WTC11 (cell line): ENCODE measurements at regions not wholly inside any gene's neighbourhood (a gene's known extent, or its start where the extent isn't known, plus 50 kb on each side); places are given as distances from the start of the nearest gene placed in this dataset.

ENCODE experiments used
- ATAC-seq: fragments of 200-7000 bp; cut with Tn5 transposase; 2 replicates; pipeline ENCODE4 v1.10.0; 2021; ENCODE audit warnings: mild to moderate bottlenecking, moderate library complexity
- CTCF ChIA-PET: fragments of 300-600 bp; sonication (Branson Sonifier 250); formaldehyde crosslinking; loops from one replicate; lab custom pipeline; 2021; ENCODE audit warnings: antibody characterized with exemption; lab: Charles Lee
- POLR2A ChIA-PET: fragments of 350-600 bp; sonication (Branson Sonifier 250); formaldehyde crosslinking; loops from one replicate; lab custom pipeline; 2021; ENCODE audit warnings: antibody characterized with exemption; lab: Charles Lee
- DNase-seq: peaks from one replicate; pipeline ENCODE4 v3.0.0; 2021; ENCODE audit warnings: low spot score
- H3K27ac Mint-ChIP-seq: 2 replicates; pipeline ENCODE4 v1.8.0; 2021; ENCODE audit warnings: mixed read lengths
- H3K27me3 Mint-ChIP-seq: 2 replicates; pipeline ENCODE4 v1.8.0; 2021; ENCODE audit warnings: low read depth, mild to moderate bottlenecking, moderate library complexity, mixed read lengths
- H3K36me3 Mint-ChIP-seq: 2 replicates; pipeline ENCODE4 v1.8.0; 2021; ENCODE audit warnings: mixed read lengths
- H3K4me1 Mint-ChIP-seq: 2 replicates; pipeline ENCODE4 v1.8.0; 2022; ENCODE audit warnings: mixed read lengths
- H3K4me3 Mint-ChIP-seq: 2 replicates; pipeline ENCODE4 v1.8.0; 2021; ENCODE audit warnings: mild to moderate bottlenecking, moderate library complexity, mixed read lengths
- H3K9me3 Mint-ChIP-seq: 2 replicates; pipeline ENCODE4 v1.8.0; 2021; ENCODE audit warnings: mixed read lengths
- CDX4 ChIP-seq: fragments of 250-450 bp; sonication (Bioruptor Pico); IDR thresholded peaks from 2 replicates; pipeline ENCODE4 v1.9.0; 2021; ENCODE audit warnings: moderate library complexity, mild to moderate bottlenecking, inconsistent platforms, borderline replicate concordance
- E2F5 ChIP-seq: sonication (generic); formaldehyde crosslinking; IDR thresholded peaks from 2 replicates; pipeline ENCODE4 v1.8.1; 2022; ENCODE audit warnings: mild to moderate bottlenecking, moderate library complexity, missing genetic modification reagents
- ESRRA ChIP-seq: sonication (generic); formaldehyde crosslinking; IDR thresholded peaks from 2 replicates; pipeline ENCODE4 v1.8.1; 2022; ENCODE audit warnings: mild to moderate bottlenecking, missing genetic modification reagents, borderline replicate concordance
- GRHL2 ChIP-seq: fragments of 250-450 bp; sonication (Bioruptor Pico); IDR thresholded peaks from 2 replicates; pipeline ENCODE4 v1.8.0; 2022; ENCODE audit warnings: mild to moderate bottlenecking, moderate library complexity; ENCODE audit not compliant: insufficient replicate concordance, severe bottlenecking
- GTF2I ChIP-seq: fragments of 250-450 bp; sonication (Bioruptor Pico); conservative IDR thresholded peaks from 2 replicates; pipeline ENCODE4 v1.4.0; 2021; ENCODE audit warnings: mild to moderate bottlenecking
- JUN ChIP-seq: sonication (generic); formaldehyde crosslinking; IDR thresholded peaks from 2 replicates; pipeline ENCODE4 v1.8.0; 2023; ENCODE audit warnings: mild to moderate bottlenecking, missing genetic modification reagents
- NFE2L1 ChIP-seq: sonication (generic); formaldehyde crosslinking; IDR thresholded peaks from 2 replicates; pipeline ENCODE4 v1.8.1; 2023; ENCODE audit warnings: missing genetic modification reagents
- NR3C1 ChIP-seq: sonication (generic); formaldehyde crosslinking; conservative IDR thresholded peaks from 2 replicates; pipeline ENCODE4 v1.8.1; 2023; ENCODE audit warnings: low read depth, mild to moderate bottlenecking, missing genetic modification reagents
- OVOL2 ChIP-seq: fragments of 250-450 bp; sonication (Bioruptor Pico); IDR thresholded peaks from 2 replicates; pipeline ENCODE4 v1.9.0; 2021; ENCODE audit warnings: mild to moderate bottlenecking, borderline replicate concordance
- SMAD3 ChIP-seq: sonication (generic); formaldehyde crosslinking; IDR thresholded peaks from 2 replicates; pipeline ENCODE4 v1.8.0; 2022; ENCODE audit warnings: missing genetic modification reagents, mild to moderate bottlenecking, borderline replicate concordance
- SP1 ChIP-seq: sonication (generic); formaldehyde crosslinking; conservative IDR thresholded peaks from 2 replicates; pipeline ENCODE4 v1.8.1; 2022; ENCODE audit warnings: missing genetic modification reagents
- TEAD1 ChIP-seq: sonication (generic); formaldehyde crosslinking; IDR thresholded peaks from 2 replicates; pipeline ENCODE4 v1.8.0; 2022; ENCODE audit warnings: mild to moderate bottlenecking, missing genetic modification reagents
- TP53 ChIP-seq: sonication (generic); formaldehyde crosslinking; IDR thresholded peaks from 2 replicates; pipeline ENCODE4 v1.8.1; 2023; ENCODE audit warnings: mild to moderate bottlenecking, missing genetic modification reagents
- ZNF121 ChIP-seq: sonication (generic); formaldehyde crosslinking; IDR thresholded peaks from 2 replicates; pipeline ENCODE4 v1.8.0; 2023; ENCODE audit warnings: missing genetic modification reagents
- TF ChIP-seq, protein P1 (sequence below): sonication (generic); formaldehyde crosslinking; IDR thresholded peaks from 2 replicates; pipeline ENCODE4 v1.8.0; 2022; ENCODE audit warnings: mild to moderate bottlenecking, missing genetic modification reagents
- TF ChIP-seq, protein P2 (sequence below): sonication (generic); formaldehyde crosslinking; IDR thresholded peaks from 2 replicates; pipeline ENCODE4 v1.8.0; 2023; ENCODE audit warnings: missing genetic modification reagents
- TF ChIP-seq, protein P3 (sequence below): sonication (generic); formaldehyde crosslinking; IDR thresholded peaks from 2 replicates; pipeline ENCODE4 v1.8.0; 2022; ENCODE audit warnings: mild to moderate bottlenecking, missing genetic modification reagents
- TF ChIP-seq, protein P4 (sequence below): fragments of 250-450 bp; sonication (Bioruptor Pico); IDR thresholded peaks from 2 replicates; pipeline ENCODE4 v2.1.2; 2022; ENCODE audit warnings: mild to moderate bottlenecking, moderate library complexity
- TF ChIP-seq, protein P5 (sequence below): sonication (generic); formaldehyde crosslinking; IDR thresholded peaks from 2 replicates; pipeline ENCODE4 v1.8.1; 2022; ENCODE audit warnings: low read depth, mild to moderate bottlenecking, moderate library complexity, missing genetic modification reagents, borderline replicate concordance

DNA sequence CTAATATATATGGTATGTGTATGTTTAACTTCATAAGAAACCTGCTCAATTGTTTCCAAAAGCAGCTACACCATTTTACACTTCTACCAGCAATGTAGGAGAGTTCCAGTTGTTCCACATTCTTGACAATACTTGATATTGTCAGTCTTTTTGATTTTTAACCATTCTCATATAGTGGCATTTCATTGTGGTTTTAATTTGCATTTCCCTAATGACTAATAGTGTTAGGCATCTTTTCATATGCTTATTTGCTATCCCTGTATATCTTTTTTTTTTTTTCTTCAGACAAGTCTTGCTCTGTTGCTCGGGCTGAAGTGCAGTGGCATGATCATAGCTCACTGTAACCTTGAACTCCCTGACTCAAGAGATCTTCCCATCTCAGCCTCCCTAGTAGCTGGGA, 58.2 kb upstream of the TRIM2 start (continued):
- TF ChIP-seq, protein P1, sequence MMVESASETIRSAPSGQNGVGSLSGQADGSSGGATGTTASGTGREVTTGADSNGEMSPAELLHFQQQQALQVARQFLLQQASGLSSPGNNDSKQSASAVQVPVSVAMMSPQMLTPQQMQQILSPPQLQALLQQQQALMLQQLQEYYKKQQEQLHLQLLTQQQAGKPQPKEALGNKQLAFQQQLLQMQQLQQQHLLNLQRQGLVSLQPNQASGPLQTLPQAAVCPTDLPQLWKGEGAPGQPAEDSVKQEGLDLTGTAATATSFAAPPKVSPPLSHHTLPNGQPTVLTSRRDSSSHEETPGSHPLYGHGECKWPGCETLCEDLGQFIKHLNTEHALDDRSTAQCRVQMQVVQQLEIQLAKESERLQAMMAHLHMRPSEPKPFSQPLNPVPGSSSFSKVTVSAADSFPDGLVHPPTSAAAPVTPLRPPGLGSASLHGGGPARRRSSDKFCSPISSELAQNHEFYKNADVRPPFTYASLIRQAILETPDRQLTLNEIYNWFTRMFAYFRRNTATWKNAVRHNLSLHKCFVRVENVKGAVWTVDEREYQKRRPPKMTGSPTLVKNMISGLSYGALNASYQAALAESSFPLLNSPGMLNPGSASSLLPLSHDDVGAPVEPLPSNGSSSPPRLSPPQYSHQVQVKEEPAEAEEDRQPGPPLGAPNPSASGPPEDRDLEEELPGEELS (CRISPR knock-in tag), result no peak

DNA sequence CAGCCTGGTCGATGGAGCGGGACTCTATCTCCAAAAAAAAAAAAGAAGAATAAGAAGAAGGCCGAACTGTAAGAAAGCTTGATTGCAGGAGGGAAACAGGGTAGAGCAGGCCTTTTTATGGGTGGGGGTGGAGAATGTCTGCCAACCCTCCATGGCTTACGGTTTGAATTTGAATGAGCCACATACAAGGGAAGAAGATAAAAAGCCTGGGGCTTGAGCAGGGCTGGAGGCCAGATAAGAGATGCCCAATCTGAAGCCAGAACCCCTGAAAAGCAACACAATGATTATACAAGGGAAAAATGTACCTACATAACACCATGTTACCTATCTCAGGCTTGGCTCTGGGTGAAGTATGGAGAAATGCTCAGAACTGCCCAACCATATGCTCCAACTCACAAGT, 57.3 kb upstream of the TRIM2 start:
- Mint-ChIP-seq H3K9me3 (no peaks in the 10 kb centered on the region), H3K4me3 (no peak overlapping the region), H3K4me1 (peaks cover 52% of the 10 kb centered on the region), H3K36me3 (no peaks in the 10 kb centered on the region), H3K27ac (no peak overlapping the region), H3K27me3 (peaks cover 13% of the 10 kb centered on the region)
- POLR2A ChIA-PET, result no interaction called here
- TF ChIP-seq, protein P2, sequence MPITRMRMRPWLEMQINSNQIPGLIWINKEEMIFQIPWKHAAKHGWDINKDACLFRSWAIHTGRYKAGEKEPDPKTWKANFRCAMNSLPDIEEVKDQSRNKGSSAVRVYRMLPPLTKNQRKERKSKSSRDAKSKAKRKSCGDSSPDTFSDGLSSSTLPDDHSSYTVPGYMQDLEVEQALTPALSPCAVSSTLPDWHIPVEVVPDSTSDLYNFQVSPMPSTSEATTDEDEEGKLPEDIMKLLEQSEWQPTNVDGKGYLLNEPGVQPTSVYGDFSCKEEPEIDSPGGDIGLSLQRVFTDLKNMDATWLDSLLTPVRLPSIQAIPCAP (CRISPR knock-in tag), result no peak
- TF ChIP-seq ZNF121 (no peak), E2F5 (CRISPR knock-in tag) (no peak), GTF2I (CRISPR knock-in tag) (no peak), TP53 (CRISPR knock-in tag) (no peak), SP1 (CRISPR knock-in tag) (no peak), GRHL2 (CRISPR knock-in tag) (no peak), OVOL2 (CRISPR knock-in tag) (no peak), NFE2L1 (no peak), CDX4 (CRISPR knock-in tag) (no peak), ESRRA (no peak), SMAD3 (CRISPR knock-in tag) (no peak), JUN (CRISPR knock-in tag) (no peak), TEAD1 (no peak), NR3C1 (no peak)
- TF ChIP-seq, protein P3, sequence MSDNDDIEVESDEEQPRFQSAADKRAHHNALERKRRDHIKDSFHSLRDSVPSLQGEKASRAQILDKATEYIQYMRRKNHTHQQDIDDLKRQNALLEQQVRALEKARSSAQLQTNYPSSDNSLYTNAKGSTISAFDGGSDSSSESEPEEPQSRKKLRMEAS (CRISPR knock-in tag), result no peak
- TF ChIP-seq, protein P4, sequence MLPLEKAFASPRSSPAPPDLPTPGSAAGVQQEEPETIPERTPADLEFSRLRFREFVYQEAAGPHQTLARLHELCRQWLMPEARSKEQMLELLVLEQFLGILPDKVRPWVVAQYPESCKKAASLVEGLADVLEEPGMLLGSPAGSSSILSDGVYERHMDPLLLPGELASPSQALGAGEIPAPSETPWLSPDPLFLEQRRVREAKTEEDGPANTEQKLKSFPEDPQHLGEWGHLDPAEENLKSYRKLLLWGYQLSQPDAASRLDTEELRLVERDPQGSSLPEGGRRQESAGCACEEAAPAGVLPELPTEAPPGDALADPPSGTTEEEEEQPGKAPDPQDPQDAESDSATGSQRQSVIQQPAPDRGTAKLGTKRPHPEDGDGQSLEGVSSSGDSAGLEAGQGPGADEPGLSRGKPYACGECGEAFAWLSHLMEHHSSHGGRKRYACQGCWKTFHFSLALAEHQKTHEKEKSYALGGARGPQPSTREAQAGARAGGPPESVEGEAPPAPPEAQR (CRISPR knock-in tag), result no peak
- TF ChIP-seq, protein P5, sequence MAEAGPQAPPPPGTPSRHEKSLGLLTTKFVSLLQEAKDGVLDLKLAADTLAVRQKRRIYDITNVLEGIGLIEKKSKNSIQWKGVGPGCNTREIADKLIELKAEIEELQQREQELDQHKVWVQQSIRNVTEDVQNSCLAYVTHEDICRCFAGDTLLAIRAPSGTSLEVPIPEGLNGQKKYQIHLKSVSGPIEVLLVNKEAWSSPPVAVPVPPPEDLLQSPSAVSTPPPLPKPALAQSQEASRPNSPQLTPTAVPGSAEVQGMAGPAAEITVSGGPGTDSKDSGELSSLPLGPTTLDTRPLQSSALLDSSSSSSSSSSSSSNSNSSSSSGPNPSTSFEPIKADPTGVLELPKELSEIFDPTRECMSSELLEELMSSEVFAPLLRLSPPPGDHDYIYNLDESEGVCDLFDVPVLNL (CRISPR knock-in tag), result no peak
- ATAC-seq, result no peak
- no peak for DNase-seq
- CTCF ChIA-PET, result interaction anchor here (1.0 to 1.7 kb wide), 3 partner anchors 9 to 86 kb away, joined by 3 to 4 read pairs (median 3); no protein-coding TSS in a partner anchor
